Panc1 (cell line): ENCODE measurements at regions not wholly inside any gene's neighbourhood (a gene's known extent, or its start where the extent isn't known, plus 50 kb on each side); places are given as distances from the start of the nearest gene placed in this dataset.

ENCODE experiments used
- CTCF ChIP-seq: fragments of 450-650 bp; IDR thresholded peaks from 2 replicates; pipeline ENCODE4 v1.5.1; 2017; ENCODE audit warnings: mild to moderate bottlenecking
- REST ChIP-seq, 2 experiments: IDR thresholded peaks; 2 replicates each; pipeline ENCODE4 v1.6.1; 2011 to 2012; ENCODE audit warnings: low read depth in 2 of 2, control low read depth in 1 of 2, low read length in 1 of 2, mild to moderate bottlenecking in 1 of 2, moderate library complexity in 1 of 2; ENCODE audit not compliant: insufficient read depth in 1 of 2

GRCh38 chr11:104340590-104340989 is 176.6 kb upstream of the PDGFD start:
- TF ChIP-seq CTCF (no peak), REST (IDR thresholded peaks at IDR 0.05; ENCODE audit: insufficient read depth in 1 of 2, low read depth in 2 of 2, low read length in 1 of 2) (no peak)
